GM12892 (cell line): ENCODE measurements at regions not wholly inside any gene's neighbourhood (a gene's known extent, or its start where the extent isn't known, plus 50 kb on each side); places are given as distances from the start of the nearest gene placed in this dataset.
"Not testable (repeated sequence)": the region's sequence is repeated elsewhere in the genome, so short reads cannot be mapped to it uniquely, and the experiment has no call there.

Experiments
- DNase-seq: peaks from one replicate; pipeline ENCODE4 v3.0.0; 2011; ENCODE audit not compliant: insufficient read length
- FAIRE-seq: peaks from 2 replicates; lab custom pipeline; 2011; peaks lifted over from hg19 to GRCh38; lab: Jason Lieb, UNC
- POLR2A ChIP-seq: IDR thresholded peaks from 2 replicates; pipeline ENCODE4 v1.6.1; 2011; ENCODE audit warnings: low read depth, low read length, control low read depth
- POLR2AphosphoS5 ChIP-seq: IDR thresholded peaks from 2 replicates; pipeline ENCODE4 v1.6.1; 2011; ENCODE audit warnings: low read depth, low read length, control low read depth
- TAF1 ChIP-seq: IDR thresholded peaks from 2 replicates; pipeline ENCODE4 v1.6.1; 2011; ENCODE audit warnings: low read depth, mild to moderate bottlenecking, control low read depth, low read length, borderline replicate concordance

DNA sequence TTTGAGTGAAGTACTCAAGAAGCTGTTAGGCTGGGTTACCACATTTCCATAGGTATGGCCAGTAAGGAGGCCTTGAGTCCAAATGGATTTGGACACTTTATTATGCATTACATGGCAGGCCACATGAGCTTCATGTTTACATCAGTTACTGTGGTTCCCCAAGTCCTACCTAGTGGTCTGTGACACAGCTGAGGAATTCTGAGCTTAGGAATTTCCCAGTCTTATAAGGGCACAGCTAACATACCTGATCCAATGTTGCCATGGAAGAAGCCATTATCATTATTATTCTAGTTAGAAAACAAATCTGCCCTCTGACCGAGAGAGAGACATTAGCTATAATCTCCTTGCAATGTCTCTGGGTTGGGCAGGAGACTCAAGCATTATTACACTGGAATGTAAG lies 174.4 kb upstream of the NUDT10 start:
- TF ChIP-seq POLR2A (no peak), TAF1 (no peak), POLR2AphosphoS5 (no peak)
- FAIRE-seq (no peak), DNase-seq (no peak)

DNA sequence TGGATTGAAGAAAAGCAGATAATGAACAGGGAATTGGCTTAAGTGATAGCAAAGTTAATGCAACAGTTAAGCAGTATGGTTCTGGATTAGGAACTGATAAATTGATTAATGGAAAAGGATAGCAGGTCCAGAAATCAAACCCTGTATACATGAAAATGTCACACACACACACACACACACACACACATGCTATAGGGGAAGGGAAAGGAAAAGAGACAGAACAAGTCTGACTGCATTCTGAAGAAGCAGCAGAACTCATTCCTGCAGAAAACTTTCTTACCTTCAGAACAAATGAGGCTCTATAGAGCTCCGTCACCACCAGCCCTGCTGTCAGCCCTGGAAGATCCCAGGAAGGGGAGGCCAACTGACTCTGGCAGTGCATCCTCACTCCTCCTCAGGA lies 173.2 kb upstream of the NUDT10 start:
- peak; percentile 74 for FAIRE-seq
- DNase-seq, result not testable (repeated sequence)

DNA sequence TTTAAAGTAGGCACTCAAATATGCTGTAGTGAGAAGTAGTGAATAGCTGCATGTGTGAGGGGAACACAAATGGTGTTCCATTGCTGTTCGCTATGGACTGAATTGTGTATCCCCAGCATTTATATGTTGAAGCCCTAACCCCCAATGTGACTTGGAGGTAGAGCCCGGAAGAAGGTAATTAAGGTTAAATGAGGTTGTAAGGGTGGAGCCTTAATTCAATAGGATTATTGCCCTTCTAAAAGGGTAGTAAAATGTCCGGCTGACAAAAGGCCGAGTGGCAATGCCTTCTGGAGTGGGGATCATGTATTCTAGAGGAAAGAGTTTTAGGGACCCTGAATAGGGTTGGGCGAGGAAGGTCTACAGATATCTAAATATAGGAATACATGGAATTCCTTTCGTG lies 168.9 kb upstream of the NUDT10 start:
- DNase-seq, result no peak
- no peak for FAIRE-seq
- TF ChIP-seq POLR2AphosphoS5 (no peak), POLR2A (no peak), TAF1 (no peak)

DNA sequence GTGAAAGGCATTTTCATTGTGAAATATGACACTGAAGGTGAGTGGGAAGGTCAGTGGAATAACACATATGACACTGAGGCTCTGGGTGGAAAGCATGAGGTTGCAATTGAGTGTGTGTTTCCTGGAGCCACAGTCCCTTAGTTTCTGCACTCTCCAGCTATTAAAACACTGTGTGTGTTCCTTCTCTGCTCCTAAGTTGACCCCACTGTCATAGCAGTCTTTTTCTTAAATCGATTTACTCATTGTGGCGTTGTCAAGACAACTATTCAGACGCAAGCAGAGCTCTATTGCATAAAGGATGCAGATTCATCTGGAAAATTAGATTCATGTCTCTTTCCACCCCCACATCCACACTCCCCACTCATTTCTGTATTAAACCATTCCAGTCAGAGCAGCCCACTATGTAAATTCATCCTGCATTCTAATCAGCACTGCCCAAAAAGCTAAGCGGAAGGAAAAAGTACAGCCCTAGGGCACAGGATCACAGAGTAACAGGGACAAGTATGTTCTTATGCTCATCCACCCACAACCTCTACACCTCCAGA lies 154.2 kb upstream of the NUDT10 start:
- FAIRE-seq, result peak; percentile 5
- DNase-seq, result not testable (repeated sequence)

DNA sequence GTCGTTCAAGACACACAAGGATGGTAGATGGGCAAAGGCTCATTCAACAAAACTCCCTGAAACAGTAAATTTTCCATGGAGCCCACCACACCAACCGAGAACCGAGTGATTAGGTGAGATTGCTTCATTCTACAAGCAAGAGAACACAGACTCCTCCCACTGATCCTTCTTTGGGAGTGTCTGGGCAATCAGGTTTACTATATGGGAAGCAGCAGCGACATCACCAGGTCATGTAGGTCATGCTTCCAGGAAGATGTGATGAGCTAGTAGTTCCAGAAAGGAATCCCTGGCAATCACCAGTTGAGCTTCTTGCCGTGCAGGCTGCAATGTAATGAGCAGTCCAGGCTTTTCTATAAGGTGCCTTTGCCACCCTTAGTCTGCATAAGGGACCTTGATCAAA lies 152.8 kb upstream of the NUDT10 start:
- DNase-seq, result not testable (repeated sequence)
- peak; percentile 88 for FAIRE-seq

DNA sequence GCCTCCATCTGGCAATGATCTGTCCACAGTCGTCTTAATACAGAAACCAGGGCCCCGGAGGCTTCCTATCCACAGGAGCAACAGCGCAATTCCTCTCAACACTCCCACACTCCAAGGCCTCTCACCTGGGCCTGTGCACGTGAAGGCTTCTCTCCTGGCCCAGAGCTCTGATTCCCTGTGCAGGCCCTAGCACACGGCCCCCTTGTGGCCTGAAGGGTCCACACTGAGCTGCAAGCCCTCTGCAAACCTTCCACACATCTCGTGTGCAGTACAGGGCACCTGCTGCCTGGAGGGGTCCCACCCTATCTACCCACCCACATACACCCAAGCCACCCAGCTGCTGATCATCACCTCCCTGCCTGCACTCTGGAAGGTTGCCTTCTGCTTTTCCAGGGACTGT lies 150.1 kb upstream of the NUDT10 start:
- FAIRE-seq, result no peak

DNA sequence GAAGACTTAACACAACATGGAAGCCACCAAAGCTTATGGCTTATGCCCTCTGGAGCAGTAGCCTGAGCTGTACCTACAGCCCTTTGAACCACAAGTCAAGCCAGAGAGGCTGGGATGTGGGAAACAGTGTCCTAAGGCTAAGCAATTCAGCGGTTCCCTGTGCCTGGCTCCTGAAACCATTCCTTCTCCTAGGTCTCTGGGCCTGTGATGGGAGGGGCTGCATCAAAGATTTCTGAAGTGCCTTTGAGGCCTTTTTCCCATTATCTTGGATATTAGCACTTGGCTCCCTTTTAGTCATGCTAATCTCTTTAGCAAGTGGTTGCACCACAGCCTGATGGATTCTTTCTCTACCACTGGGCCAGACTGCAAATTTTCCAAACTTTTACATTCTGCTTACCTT lies 140.5 kb upstream of the NUDT10 start:
- no peak for TF ChIP-seq POLR2A
- no peak for TF ChIP-seq POLR2AphosphoS5
- TF ChIP-seq TAF1, result no peak
- DNase-seq, result no peak
- FAIRE-seq, result no peak

More for the DNA sequence above, 150.1 kb upstream of the NUDT10 start:
- TF ChIP-seq POLR2A, result no peak
- no peak for TF ChIP-seq POLR2AphosphoS5
- TF ChIP-seq TAF1, result no peak
- no peak for DNase-seq

DNA sequence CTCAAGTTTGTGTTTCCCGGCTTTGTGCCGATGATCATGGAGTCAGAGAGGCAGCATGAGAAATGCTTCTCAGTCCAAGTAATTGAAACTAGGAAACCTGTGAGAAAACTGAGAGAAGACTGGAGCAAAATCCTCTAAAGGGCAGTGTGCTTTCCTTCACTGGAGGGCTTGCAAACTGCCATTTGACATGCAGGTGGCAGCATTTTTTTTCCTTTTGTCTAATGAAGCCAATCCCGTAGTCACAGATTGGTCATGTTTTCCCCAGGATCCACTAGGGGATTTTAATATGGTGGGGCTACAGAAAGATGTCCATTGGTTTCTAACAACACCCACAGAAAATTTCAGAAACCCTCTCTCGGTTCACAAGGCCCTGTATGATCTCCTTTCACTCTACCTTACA lies 117.4 kb upstream of the NUDT10 start:
- FAIRE-seq (peak; percentile 30), DNase-seq (no peak)

DNA sequence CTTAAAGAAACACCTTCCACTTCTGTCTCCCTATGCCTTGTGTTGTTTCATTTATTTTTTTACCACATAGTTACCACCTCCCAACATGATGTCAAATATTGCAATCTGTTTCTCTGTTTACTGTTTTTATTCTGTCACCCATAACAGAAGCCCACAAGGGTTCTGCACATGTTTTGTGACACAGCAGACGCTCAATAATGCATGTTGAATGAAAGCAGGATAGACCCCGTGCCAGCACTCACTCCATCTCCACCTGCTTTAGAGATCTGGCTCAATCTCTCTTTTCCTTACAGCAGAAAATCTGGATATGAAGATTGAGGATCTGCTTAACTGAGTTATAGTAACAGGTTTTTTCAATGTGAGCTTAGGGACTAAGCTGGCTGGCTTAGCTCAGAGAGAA lies 116.8 kb upstream of the NUDT10 start:
- no peak for FAIRE-seq

More for the DNA sequence above, 117.4 kb upstream of the NUDT10 start:
- no peak for TF ChIP-seq POLR2AphosphoS5
- TF ChIP-seq POLR2A, result no peak
- TF ChIP-seq TAF1, result no peak

DNA sequence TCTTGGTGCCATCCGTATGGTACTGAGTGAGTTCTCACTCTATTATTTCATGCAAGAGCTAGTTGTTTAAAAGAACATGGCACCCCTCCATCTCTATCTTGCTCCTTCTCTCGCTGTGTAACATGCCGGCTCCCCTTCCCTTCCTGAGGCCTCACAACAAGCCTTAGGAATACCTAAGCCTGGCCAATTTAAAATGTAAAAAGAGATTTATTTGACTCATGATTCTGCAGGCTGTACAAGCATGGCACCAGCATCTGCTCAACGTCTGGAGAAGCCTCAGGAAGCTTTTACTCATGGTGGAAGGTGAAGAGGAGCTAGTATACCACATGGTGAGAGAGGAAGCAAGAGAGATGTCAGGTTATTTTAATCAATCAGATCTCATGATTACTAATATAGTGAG lies 90.4 kb upstream of the NUDT10 start:
- FAIRE-seq (no peak), DNase-seq (no peak)
- TF ChIP-seq POLR2A (no peak), TAF1 (no peak), POLR2AphosphoS5 (no peak)

More for the DNA sequence above, 116.8 kb upstream of the NUDT10 start:
- DNase-seq, result no peak
- TF ChIP-seq POLR2A (no peak), TAF1 (no peak), POLR2AphosphoS5 (no peak)

DNA sequence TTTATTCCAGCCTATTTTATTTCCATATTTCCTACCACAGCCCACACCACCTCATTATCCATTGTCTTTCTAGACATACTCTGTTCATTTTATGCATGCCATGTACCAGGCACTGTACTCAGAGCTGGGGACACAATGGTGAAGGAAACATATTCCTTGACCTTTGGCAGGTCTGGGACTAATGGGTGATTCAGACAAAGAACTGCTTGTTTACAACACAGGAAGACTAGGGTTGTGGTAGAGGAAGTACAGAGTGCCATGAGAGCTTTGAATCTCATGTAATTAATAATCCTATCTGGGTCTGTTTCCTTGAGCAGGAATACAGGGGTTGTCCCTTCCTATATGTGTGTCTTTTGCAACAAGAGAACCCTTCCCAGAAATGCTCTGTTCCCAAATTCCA lies 75.1 kb upstream of the NUDT10 start:
- no peak for TF ChIP-seq POLR2A
- no peak for TF ChIP-seq POLR2AphosphoS5
- no peak for TF ChIP-seq TAF1
- DNase-seq (no peak), FAIRE-seq (no peak)

DNA sequence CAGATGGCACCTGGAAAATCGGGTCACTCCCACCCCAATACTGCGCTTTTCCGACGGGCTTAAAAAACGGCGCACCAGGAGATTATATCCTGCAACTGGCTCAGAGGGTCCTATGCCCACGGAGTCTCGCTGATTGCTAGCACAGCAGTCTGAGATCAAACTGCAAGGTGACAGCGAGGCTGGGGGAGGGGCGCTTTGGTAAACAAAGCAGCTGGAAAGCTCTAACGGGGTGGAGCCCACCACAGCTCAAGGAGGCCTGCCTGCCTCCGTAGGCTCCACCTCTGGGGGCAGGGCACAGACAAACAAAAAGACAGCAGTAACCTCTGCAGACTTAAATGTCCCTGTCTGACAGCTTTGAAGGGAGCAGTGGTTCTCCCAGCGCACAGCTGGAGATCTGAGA lies 70.4 kb upstream of the NUDT10 start:
- DNase-seq, FAIRE-seq: not testable (repeated sequence)

DNA sequence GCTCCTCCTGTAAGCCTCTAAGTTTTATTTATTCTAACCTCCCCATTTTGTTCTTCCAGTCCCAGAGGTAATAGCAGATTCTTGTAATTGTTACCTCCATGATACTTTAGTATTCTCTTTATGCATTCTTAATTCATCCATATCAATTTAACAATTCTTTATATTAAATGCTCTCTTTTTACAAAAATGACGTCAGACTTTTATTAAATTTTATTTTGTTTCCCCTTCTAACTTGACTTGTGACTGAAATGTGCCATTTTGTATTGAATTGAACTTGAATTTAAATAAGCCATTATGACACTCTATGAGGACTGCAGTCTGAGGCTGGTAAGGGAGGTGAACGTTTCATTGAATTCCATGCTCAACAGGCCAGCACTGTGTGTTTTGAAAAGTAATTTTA lies 60.0 kb upstream of the NUDT10 start:
- DNase-seq (no peak), FAIRE-seq (no peak)
- TF ChIP-seq TAF1 (no peak), POLR2A (no peak), POLR2AphosphoS5 (no peak)
